Mesothelial cell of epicardium (in vitro differentiated cells): ENCODE measurements at regions not wholly inside any gene's neighbourhood (a gene's known extent, or its start where the extent isn't known, plus 50 kb on each side); places are given as distances from the start of the nearest gene placed in this dataset.
A peak's percentile ranks its signal among the peaks of the same experiment; 100 is the strongest.

Experiments
- DNase-seq, 2 experiments: peaks; one replicate each; pipeline ENCODE4 v3.0.0; 2021; ENCODE audit warnings: low spot score in 2 of 2; ENCODE audit not compliant: unreplicated experiment in 2 of 2
- H3K27ac Mint-ChIP-seq: 2 replicates; pipeline ENCODE4 v1.8.0; 2021; ENCODE audit warnings: mixed read lengths
- H3K27me3 Mint-ChIP-seq: 2 replicates; pipeline ENCODE4 v1.8.0; 2021; ENCODE audit warnings: low read depth, mixed read lengths
- H3K36me3 Mint-ChIP-seq: 2 replicates; pipeline ENCODE4 v1.8.0; 2021; ENCODE audit warnings: mixed read lengths
- H3K4me1 Mint-ChIP-seq: 2 replicates; pipeline ENCODE4 v1.8.0; 2021; ENCODE audit warnings: mixed read lengths
- H3K4me3 Mint-ChIP-seq: 2 replicates; pipeline ENCODE4 v1.8.0; 2021; ENCODE audit warnings: mild to moderate bottlenecking, moderate library complexity, mixed read lengths
- H3K9me3 Mint-ChIP-seq: 2 replicates; pipeline ENCODE4 v1.8.0; 2021; ENCODE audit warnings: mixed read lengths
- CTCF ChIP-seq: fragments of 200-600 bp; sonication (generic); IDR thresholded peaks from one replicate; pipeline ENCODE4 v1.5.0; 2021; ENCODE audit warnings: antibody characterized with exemption; ENCODE audit not compliant: unreplicated experiment

- no peak overlapping the region for H3K4me3 Mint-ChIP-seq
- H3K27ac Mint-ChIP-seq = no peak overlapping the region
- DNase-seq = no peak
- peaks cover 4% of the 10 kb centered on the region for H3K36me3 Mint-ChIP-seq
- peaks cover 21% of the 10 kb centered on the region for H3K9me3 Mint-ChIP-seq
- TF ChIP-seq CTCF = no peak
- no peaks in the 10 kb centered on the region for H3K27me3 Mint-ChIP-seq
- H3K4me1 Mint-ChIP-seq = peaks cover 2% of the 10 kb centered on the region
These were observed 1466.7 kb upstream of the CDH9 start for GRCh38 chr5:28505121-28505520.

DNA sequence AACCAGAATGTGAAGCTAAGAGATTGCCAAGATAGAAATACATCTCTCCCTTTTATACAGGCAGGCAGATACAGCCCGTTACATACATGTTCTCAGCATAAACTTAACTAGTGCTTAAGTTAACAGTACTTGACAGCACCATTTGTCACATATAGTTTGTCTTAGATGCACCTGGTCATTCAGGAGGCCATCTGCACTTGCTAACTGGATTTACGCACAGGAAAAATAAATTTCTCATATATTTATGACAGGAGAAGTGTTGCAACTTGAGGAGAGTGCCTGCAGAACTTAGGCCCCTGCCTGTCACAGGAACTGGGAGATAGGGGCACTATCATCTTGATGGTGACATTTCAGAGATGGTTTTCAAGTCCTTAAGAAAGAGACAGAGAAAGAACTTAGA is 1462.1 kb upstream of the CDH9 start:
- H3K27me3 Mint-ChIP-seq = no peaks in the 10 kb centered on the region
- DNase-seq = no peak
- no peak for TF ChIP-seq CTCF
- H3K9me3 Mint-ChIP-seq = peaks cover 12% of the 10 kb centered on the region
- H3K27ac Mint-ChIP-seq = no peak overlapping the region
- peaks cover 3% of the 10 kb centered on the region for H3K36me3 Mint-ChIP-seq
- no peak overlapping the region for H3K4me3 Mint-ChIP-seq
- peaks cover 16% of the 10 kb centered on the region for H3K4me1 Mint-ChIP-seq

- no peak overlapping the region for H3K27ac Mint-ChIP-seq
- no peak overlapping the region for H3K4me3 Mint-ChIP-seq
These were observed 1461.4 kb upstream of the CDH9 start for GRCh38 chr5:28499766-28500290.

DNA sequence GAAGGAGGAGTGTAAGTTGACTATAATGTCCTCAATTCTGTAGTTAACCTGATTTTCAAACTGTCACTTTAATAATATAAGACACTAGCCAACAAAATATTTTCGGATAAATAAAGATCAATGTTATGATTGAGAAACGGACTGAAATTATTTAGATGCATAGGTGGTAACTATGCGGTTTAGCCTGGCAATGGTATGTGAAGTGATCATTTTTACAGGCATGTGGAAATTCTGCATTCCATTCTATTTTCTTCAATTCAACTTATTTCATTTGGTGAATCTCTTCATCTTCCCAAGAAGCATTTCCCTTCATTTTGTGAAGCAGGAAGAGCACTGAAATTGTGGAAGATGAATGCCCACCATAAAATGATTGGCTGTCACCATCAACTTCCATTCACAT is 1457.5 kb upstream of the CDH9 start:
- Mint-ChIP-seq H3K27me3 (no peaks in the 10 kb centered on the region), H3K36me3 (no peaks in the 10 kb centered on the region), H3K27ac (peak overlapping the region; percentile 86), H3K9me3 (peaks cover 12% of the 10 kb centered on the region), H3K4me3 (peak overlapping the region; percentile 2), H3K4me1 (peaks cover 18% of the 10 kb centered on the region)
- no peak for TF ChIP-seq CTCF
- DNase-seq = no peak

More at GRCh38 chr5:28499766-28500290, 1461.4 kb upstream of the CDH9 start:
- Mint-ChIP-seq H3K9me3 (peaks cover 5% of the 10 kb centered on the region), H3K36me3 (no peaks in the 10 kb centered on the region), H3K4me1 (peaks cover 20% of the 10 kb centered on the region), H3K27me3 (no peaks in the 10 kb centered on the region)
- TF ChIP-seq CTCF = no peak
- no peak for DNase-seq

- TF ChIP-seq CTCF = no peak
- peaks cover 27% of the 10 kb centered on the region for H3K9me3 Mint-ChIP-seq
- H3K27ac Mint-ChIP-seq = no peak overlapping the region
- no peaks in the 10 kb centered on the region for H3K36me3 Mint-ChIP-seq
- no peak for DNase-seq
- H3K4me1 Mint-ChIP-seq = peaks cover 14% of the 10 kb centered on the region
- no peaks in the 10 kb centered on the region for H3K27me3 Mint-ChIP-seq
- no peak overlapping the region for H3K4me3 Mint-ChIP-seq
These were observed 1455.1 kb upstream of the CDH9 start for GRCh38 chr5:28493456-28493855.

GRCh38 chr5:28488752-28489151 is 1450.4 kb upstream of the CDH9 start:
- Mint-ChIP-seq H3K27ac (no peak overlapping the region), H3K36me3 (no peaks in the 10 kb centered on the region), H3K9me3 (peaks cover 28% of the 10 kb centered on the region), H3K4me1 (peaks cover 3% of the 10 kb centered on the region), H3K4me3 (no peak overlapping the region), H3K27me3 (no peaks in the 10 kb centered on the region)
- no peak for TF ChIP-seq CTCF
- DNase-seq = no peak
